Activated CD4-positive, alpha-beta T cell treated with anti-CD3 and anti-CD28 coated beads for 36 hours (primary cell): ENCODE measurements at regions not wholly inside any gene's neighbourhood (a gene's known extent, or its start where the extent isn't known, plus 50 kb on each side); places are given as distances from the start of the nearest gene placed in this dataset.

Experiments used
- ATAC-seq: fragments of 200-7000 bp; cut with Tn5 transposase; one replicate; pipeline ENCODE4 v1.10.0; 2021; ENCODE audit warnings: mild to moderate bottlenecking, moderate library complexity
- CTCF ChIA-PET: fragments of 350-600 bp; sonication (Branson Sonifier 250); formaldehyde crosslinking; loops from one replicate; lab custom pipeline; 2021; ENCODE audit warnings: antibody characterized with exemption; lab: Charles Lee
- POLR2A ChIA-PET: fragments of 350-600 bp; sonication (Branson Sonifier 250); formaldehyde crosslinking; loops from one replicate; lab custom pipeline; 2021; ENCODE audit warnings: antibody characterized with exemption, inconsistent platforms; lab: Charles Lee
- DNase-seq: peaks from one replicate; pipeline ENCODE4 v3.0.0-alpha.2; 2020
- H3K27ac Mint-ChIP-seq: one replicate; pipeline ENCODE4 v1.8.0; 2021; ENCODE audit warnings: mixed read lengths
- H3K27me3 Mint-ChIP-seq: one replicate; pipeline ENCODE4 v1.8.0; 2021; ENCODE audit warnings: mixed read lengths
- H3K36me3 Mint-ChIP-seq: one replicate; pipeline ENCODE4 v1.8.0; 2021; ENCODE audit warnings: low read depth, mixed read lengths
- H3K4me1 Mint-ChIP-seq: one replicate; pipeline ENCODE4 v1.8.0; 2021; ENCODE audit warnings: mixed read lengths
- H3K4me3 Mint-ChIP-seq: one replicate; pipeline ENCODE4 v1.8.0; 2021; ENCODE audit warnings: mild to moderate bottlenecking, moderate library complexity, mixed read lengths
- H3K9me3 Mint-ChIP-seq: one replicate; pipeline ENCODE4 v1.8.0; 2021; ENCODE audit warnings: low read depth, mixed read lengths
- intact Hi-C, 2 experiments: fragments of 100-400 bp; cut with DNase I in 1 of 2; cut with micrococcal nuclease in 1 of 2; formaldehyde crosslinking; loops; one replicate each; pipeline versions ENCODE4 v1.14.2 to v1.15.1; 2022 to 2024; cut with DNase I, micrococcal nuclease

DNA sequence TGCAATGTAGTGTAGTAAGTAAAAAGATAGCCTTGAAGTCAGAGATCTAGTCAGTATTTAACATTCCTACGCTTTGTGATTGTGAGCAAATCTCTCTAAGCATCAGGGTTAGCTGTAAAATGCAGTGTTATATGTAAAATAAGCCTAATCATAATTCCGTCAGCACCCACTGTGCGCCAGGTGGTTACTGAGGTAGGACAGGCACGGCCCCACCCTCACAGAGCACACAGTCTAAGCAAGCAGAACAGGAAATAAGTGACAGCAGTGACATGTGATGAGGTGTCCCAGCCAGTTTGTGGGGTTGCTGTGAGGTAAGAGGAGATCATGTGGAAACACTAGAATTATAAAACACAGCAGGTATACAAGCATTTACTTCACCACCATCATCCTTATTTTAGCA is 267.1 kb downstream of the ICOS start:
- Mint-ChIP-seq H3K4me1 (peaks cover 8% of the 10 kb centered on the region), H3K27ac (no peak overlapping the region), H3K27me3 (peaks cover 7% of the 10 kb centered on the region), H3K36me3 (no peaks in the 10 kb centered on the region), H3K4me3 (no peak overlapping the region), H3K9me3 (no peaks in the 10 kb centered on the region)
- POLR2A ChIA-PET: no interaction called here
- intact Hi-C loops: no loop called here
- DNase-seq (no peak), ATAC-seq (no peak)
- CTCF ChIA-PET: interaction anchor here (0.7 kb wide), 1 partner anchor 34 kb away, joined by 3 read pairs; no protein-coding TSS in a partner anchor

DNA sequence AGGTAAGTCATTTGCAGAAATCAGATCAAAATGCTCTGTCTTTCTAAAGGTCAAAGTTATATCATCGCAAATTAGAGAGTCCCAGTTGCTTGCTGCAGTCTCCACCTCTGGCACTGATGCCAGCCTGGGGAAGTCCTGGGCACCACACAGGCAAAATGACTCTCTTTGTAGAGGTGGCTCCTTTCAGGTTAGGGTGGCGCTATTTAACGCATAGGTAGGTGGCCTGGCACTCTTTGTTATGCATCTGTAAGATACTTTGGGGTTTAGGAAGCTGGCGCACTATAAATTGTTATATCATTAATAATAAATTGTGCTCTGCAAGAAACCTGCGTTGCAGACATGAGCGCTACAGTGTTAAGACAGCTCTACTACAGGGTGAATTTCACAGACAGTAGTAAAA is 268.5 kb downstream of the ICOS start:
- ATAC-seq: no peak
- H3K4me1 Mint-ChIP-seq: peaks cover 8% of the 10 kb centered on the region
- DNase-seq: no peak
- ChIA-PET POLR2A (no interaction called here), CTCF (interaction anchor here (0.5 kb wide), 1 partner anchor 567 kb away, joined by 4 read pairs; no protein-coding TSS in a partner anchor)
- peaks cover 7% of the 10 kb centered on the region for H3K27me3 Mint-ChIP-seq
- H3K36me3 Mint-ChIP-seq: no peaks in the 10 kb centered on the region
- H3K4me3 Mint-ChIP-seq: no peak overlapping the region
- no peak overlapping the region for H3K27ac Mint-ChIP-seq
- intact Hi-C loops: no loop called here
- no peaks in the 10 kb centered on the region for H3K9me3 Mint-ChIP-seq

GRCh38 chr2:204205538-204205937 is 269.0 kb downstream of the ICOS start:
- CTCF ChIA-PET: interaction anchor here (0.5 kb wide), 1 partner anchor 567 kb away, joined by 4 read pairs; no protein-coding TSS in a partner anchor

DNA sequence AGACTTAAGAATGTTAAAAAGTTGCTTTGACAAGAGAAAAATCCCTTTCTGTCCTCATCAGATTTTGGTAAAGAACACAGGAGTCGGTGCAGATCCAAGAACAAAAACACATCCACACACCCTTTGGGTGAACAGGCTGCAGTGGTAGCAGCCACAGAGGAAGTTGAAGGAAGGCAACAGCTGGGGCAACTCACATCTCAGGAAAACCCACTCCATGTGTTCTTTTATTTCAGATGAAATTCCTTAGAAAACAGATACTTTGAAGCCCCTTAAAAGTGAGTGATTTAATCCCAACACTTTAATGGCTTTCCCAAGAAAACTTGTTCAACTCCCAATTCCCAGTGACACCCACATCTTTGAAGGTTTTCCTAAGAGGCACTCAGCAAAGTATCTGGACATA is 271.3 kb downstream of the ICOS start:
- ATAC-seq: no peak
- Mint-ChIP-seq H3K4me1 (peaks cover 8% of the 10 kb centered on the region), H3K27ac (no peak overlapping the region), H3K27me3 (peaks cover 7% of the 10 kb centered on the region), H3K4me3 (no peak overlapping the region), H3K9me3 (no peaks in the 10 kb centered on the region), H3K36me3 (no peaks in the 10 kb centered on the region)
- DNase-seq: no peak
- ChIA-PET CTCF (no interaction called here), POLR2A (no interaction called here)
- intact Hi-C loops: no loop called here

More at GRCh38 chr2:204205538-204205937, 269.0 kb downstream of the ICOS start:
- intact Hi-C loops: no loop called here
- DNase-seq: no peak
- H3K27me3 Mint-ChIP-seq: peaks cover 7% of the 10 kb centered on the region
- H3K9me3 Mint-ChIP-seq: no peaks in the 10 kb centered on the region
- peaks cover 8% of the 10 kb centered on the region for H3K4me1 Mint-ChIP-seq
- H3K4me3 Mint-ChIP-seq: no peak overlapping the region
- no peak overlapping the region for H3K27ac Mint-ChIP-seq
- no peaks in the 10 kb centered on the region for H3K36me3 Mint-ChIP-seq
- POLR2A ChIA-PET: no interaction called here
- ATAC-seq: no peak

- no peaks in the 10 kb centered on the region for H3K4me1 Mint-ChIP-seq
- POLR2A ChIA-PET: no interaction called here
Measured at GRCh38 chr2:204213588-204213987, 277.0 kb downstream of the ICOS start.

DNA sequence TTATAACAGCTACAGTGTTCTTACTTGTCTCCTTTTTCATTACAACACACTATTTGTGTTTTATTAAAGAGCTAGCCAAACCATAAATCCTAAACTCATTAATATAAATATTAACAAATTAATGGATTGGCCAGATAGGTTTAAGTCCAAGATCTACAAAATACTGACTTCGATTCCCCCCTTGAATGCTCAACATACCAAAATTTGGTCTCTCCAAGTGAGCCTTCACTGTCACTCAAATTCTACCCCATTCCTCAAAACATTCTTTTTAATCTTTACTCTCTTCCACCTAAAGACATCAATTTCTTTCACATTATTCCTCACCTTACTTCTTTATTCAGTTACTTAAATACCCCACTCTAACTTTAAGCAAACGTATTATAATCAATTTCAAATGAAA is 281.5 kb downstream of the ICOS start:
- no peaks in the 10 kb centered on the region for H3K36me3 Mint-ChIP-seq
- no peaks in the 10 kb centered on the region for H3K4me1 Mint-ChIP-seq
- CTCF ChIA-PET: no interaction called here
- ATAC-seq: no peak
- intact Hi-C loops: no loop called here
- H3K27ac Mint-ChIP-seq: no peak overlapping the region
- H3K9me3 Mint-ChIP-seq: peaks cover 2% of the 10 kb centered on the region
- DNase-seq: no peak
- H3K27me3 Mint-ChIP-seq: peaks cover 12% of the 10 kb centered on the region
- H3K4me3 Mint-ChIP-seq: no peak overlapping the region
- POLR2A ChIA-PET: no interaction called here

More at GRCh38 chr2:204213588-204213987, 277.0 kb downstream of the ICOS start:
- ATAC-seq: no peak
- no peak overlapping the region for H3K27ac Mint-ChIP-seq
- CTCF ChIA-PET: interaction anchor here (1.3 kb wide), 1 partner anchor 19 kb away, joined by 3 read pairs; no protein-coding TSS in a partner anchor
- intact Hi-C loops: no loop called here
- DNase-seq: no peak
- H3K36me3 Mint-ChIP-seq: no peaks in the 10 kb centered on the region
- H3K9me3 Mint-ChIP-seq: peaks cover 2% of the 10 kb centered on the region
- peaks cover 12% of the 10 kb centered on the region for H3K27me3 Mint-ChIP-seq
- no peak overlapping the region for H3K4me3 Mint-ChIP-seq

DNA sequence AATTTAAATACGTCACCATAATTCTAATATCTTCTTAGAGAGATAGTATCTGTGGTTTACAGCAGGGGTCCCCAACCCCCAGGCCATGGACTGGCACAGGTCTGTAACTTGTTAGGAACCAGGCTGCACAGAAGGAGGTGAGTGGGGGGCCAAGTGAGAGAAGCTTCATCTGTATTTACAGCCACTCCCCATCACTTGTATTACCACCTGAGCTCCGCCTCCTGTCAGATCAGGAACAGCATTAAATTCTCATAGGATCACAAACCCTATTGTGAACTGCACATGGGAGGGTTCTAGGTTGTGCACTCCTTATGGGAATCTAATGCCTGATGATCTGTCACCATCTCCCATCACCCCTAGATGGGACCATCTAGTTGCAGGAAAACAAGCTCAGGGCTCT is 282.6 kb downstream of the ICOS start:
- ChIA-PET POLR2A (no interaction called here), CTCF (interaction anchor here (1.0 kb wide), 1 partner anchor 41 kb away, joined by 3 read pairs; no protein-coding TSS in a partner anchor)
- Mint-ChIP-seq H3K27ac (no peak overlapping the region), H3K36me3 (no peaks in the 10 kb centered on the region), H3K9me3 (peaks cover 2% of the 10 kb centered on the region), H3K4me3 (no peak overlapping the region), H3K4me1 (no peaks in the 10 kb centered on the region), H3K27me3 (peaks cover 12% of the 10 kb centered on the region)
- intact Hi-C loops: no loop called here
- ATAC-seq (no peak), DNase-seq (no peak)

- peaks cover 5% of the 10 kb centered on the region for H3K27me3 Mint-ChIP-seq
- peaks cover 2% of the 10 kb centered on the region for H3K9me3 Mint-ChIP-seq
- no peaks in the 10 kb centered on the region for H3K4me1 Mint-ChIP-seq
- no peak overlapping the region for H3K4me3 Mint-ChIP-seq
- CTCF ChIA-PET: no interaction called here
- no peak for DNase-seq
- no peak for ATAC-seq
- H3K27ac Mint-ChIP-seq: no peak overlapping the region
- POLR2A ChIA-PET: interaction anchor here (0.7 kb wide), 1 partner anchor 27 kb away, joined by 3 read pairs; no protein-coding TSS in a partner anchor
- no peaks in the 10 kb centered on the region for H3K36me3 Mint-ChIP-seq
- intact Hi-C loops: no loop called here
Measured at GRCh38 chr2:204220896-204221295, 284.3 kb downstream of the ICOS start.

DNA sequence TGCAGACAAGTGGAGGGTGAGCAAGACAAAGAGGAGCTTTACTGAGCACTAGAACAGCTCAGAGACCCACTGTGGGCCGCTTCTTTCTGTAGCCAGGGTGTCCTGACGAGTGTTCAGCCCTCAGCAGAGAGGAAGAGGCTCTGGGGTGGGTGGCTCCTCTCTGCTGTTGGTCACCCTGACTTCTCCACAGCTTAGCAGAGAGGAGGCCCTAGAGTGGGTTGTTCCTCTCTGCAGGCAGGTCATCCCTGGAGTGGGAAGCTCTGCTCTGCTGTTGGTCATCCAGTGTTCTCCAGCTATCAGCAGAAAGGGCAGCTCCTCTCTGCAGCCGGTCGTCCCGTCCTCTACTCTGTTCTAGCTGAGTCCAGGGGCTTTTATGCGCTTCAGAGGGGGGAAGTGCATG is 286.5 kb downstream of the ICOS start:
- ATAC-seq: no peak
- H3K36me3 Mint-ChIP-seq: no peaks in the 10 kb centered on the region
- no peaks in the 10 kb centered on the region for H3K4me1 Mint-ChIP-seq
- intact Hi-C loops: no loop called here
- CTCF ChIA-PET: no interaction called here
- POLR2A ChIA-PET: no interaction called here
- DNase-seq: no peak
- H3K4me3 Mint-ChIP-seq: no peak overlapping the region
- H3K9me3 Mint-ChIP-seq: peaks cover 2% of the 10 kb centered on the region
- peaks cover 12% of the 10 kb centered on the region for H3K27me3 Mint-ChIP-seq
- no peak overlapping the region for H3K27ac Mint-ChIP-seq

DNA sequence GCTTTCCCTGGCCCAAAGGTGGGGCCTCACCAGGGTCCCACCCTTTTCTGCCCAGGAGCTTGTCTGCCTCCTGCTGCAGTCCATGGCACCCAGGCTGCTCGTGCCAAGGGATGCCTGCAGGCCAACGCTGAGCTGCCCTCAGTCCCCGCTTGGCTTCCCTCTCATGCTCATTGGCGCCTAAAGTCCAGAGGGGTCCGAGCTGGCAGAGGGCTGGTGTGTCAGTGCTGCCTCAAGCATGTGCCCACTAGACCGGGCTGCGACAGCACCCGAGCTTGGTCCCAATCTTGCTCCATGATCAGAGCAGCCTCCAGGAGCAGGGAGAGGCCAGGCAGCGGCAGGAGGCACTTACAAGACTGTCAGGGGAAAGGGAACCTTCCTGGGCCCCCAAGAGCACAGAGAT is 287.0 kb downstream of the ICOS start:
- CTCF ChIA-PET: interaction anchor here (0.6 kb wide), 2 partner anchors 103 to 120 kb away, joined by 3 read pairs; no protein-coding TSS in a partner anchor
- H3K4me3 Mint-ChIP-seq: no peak overlapping the region
- H3K9me3 Mint-ChIP-seq: no peaks in the 10 kb centered on the region
- peaks cover 10% of the 10 kb centered on the region for H3K27me3 Mint-ChIP-seq
- intact Hi-C loops: no loop called here
- no peak overlapping the region for H3K27ac Mint-ChIP-seq
- no peaks in the 10 kb centered on the region for H3K4me1 Mint-ChIP-seq
- DNase-seq (no peak), ATAC-seq (no peak)
- POLR2A ChIA-PET: no interaction called here
- H3K36me3 Mint-ChIP-seq: no peaks in the 10 kb centered on the region

GRCh38 chr2:204225671-204226073 is 289.1 kb downstream of the ICOS start:
- H3K27ac Mint-ChIP-seq: no peak overlapping the region
- H3K27me3 Mint-ChIP-seq: peaks cover 15% of the 10 kb centered on the region
- CTCF ChIA-PET: interaction anchor here (2.3 kb wide), 1 partner anchor 48 kb away, joined by 6 read pairs; no protein-coding TSS in a partner anchor
- H3K4me1 Mint-ChIP-seq: no peaks in the 10 kb centered on the region
- H3K4me3 Mint-ChIP-seq: no peak overlapping the region
- no peaks in the 10 kb centered on the region for H3K9me3 Mint-ChIP-seq
- no peak for ATAC-seq
- no peak for DNase-seq
- intact Hi-C loops: no loop called here
- POLR2A ChIA-PET: no interaction called here
- no peaks in the 10 kb centered on the region for H3K36me3 Mint-ChIP-seq

DNA sequence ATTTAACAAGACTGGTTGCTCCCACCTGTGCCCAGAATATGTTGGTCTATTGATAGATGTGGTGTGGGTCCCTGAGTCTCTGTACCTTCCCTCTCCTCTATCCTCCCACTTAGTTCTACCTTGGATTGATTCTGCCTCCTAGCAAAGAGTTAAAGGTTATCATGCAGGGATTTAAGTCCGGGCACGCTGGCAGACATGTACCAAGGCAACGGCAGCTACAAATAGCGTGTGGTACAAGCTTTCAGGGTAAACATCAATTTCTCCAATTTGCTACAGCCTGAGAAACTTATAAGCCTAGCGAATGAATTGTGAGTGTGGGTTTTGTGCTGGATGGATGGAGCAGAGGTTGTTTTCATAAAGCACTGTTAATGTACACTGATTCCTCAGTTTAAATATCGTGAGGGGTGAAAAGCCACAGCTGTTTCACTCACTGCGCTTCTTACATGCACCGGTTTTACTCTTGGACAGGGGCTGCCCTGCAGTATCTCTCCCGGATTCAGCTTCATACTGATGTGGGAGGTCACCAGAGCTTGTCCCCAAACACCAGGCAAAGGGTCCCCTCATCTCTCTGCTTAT is 289.8 kb downstream of the ICOS start:
- ATAC-seq (no peak), DNase-seq (no peak)
- Mint-ChIP-seq H3K27me3 (peaks cover 17% of the 10 kb centered on the region), H3K27ac (no peak overlapping the region), H3K4me1 (no peaks in the 10 kb centered on the region), H3K4me3 (no peak overlapping the region), H3K9me3 (no peaks in the 10 kb centered on the region), H3K36me3 (no peaks in the 10 kb centered on the region)
- ChIA-PET CTCF (interaction anchor here (2.3 kb wide), 1 partner anchor 48 kb away, joined by 6 read pairs; no protein-coding TSS in a partner anchor), POLR2A (no interaction called here)
- intact Hi-C loops: no loop called here
